ENCODE measurements at regions not wholly inside any gene's neighbourhood (a gene's known extent, or its start where the extent isn't known, plus 50 kb on each side); places are given as distances from the start of the nearest gene placed in this dataset.
"Not testable (repeated sequence)": the region's sequence is repeated elsewhere in the genome, so short reads cannot be mapped to it uniquely, and the experiment has no call there.

DNA sequence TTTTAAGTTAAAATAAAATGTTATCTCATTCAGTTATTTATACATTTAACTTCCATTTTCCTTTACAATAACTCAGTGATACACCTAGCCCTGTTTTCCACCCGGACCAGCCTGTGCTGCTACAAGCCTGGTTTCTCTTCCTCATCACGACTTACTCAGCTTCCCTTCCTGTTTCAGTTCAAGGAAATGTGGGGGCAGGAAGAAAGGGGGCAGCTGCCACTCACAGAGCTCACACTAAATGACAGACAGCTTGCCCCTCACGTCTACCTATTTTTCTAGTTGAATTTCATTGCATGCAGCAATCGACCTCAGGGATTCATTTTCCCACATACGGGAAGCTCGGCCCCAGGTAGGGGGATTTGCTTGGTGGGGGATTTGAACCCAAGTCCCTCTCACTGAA, 442.6 kb downstream of the TMEM121 start:
- TF ChIP-seq CBX2 (IDR thresholded peaks at IDR 0.05; ENCODE audit: low read depth, low read length); CBX2 (CRISPR knock-in tag; IDR thresholded peaks at IDR 0.05; ENCODE audit: low read depth); KLF6 (CRISPR knock-in tag; IDR thresholded peaks at IDR 0.05); SNAPC2 (CRISPR knock-in tag; IDR thresholded peaks at IDR 0.05); BCL6 (CRISPR knock-in tag; IDR thresholded peaks at IDR 0.05); NR1H2 (CRISPR knock-in tag; IDR thresholded peaks at IDR 0.05; ENCODE audit: borderline replicate concordance, low read depth); EZH2 (conservative IDR thresholded peaks at IDR 0.05; ENCODE audit: low read depth, low read length); AGO2 (optimal IDR thresholded peaks at IDR 0.05; ENCODE audit: low read depth, low read length): not testable (repeated sequence)
- TF ChIP-seq, protein P1, sequence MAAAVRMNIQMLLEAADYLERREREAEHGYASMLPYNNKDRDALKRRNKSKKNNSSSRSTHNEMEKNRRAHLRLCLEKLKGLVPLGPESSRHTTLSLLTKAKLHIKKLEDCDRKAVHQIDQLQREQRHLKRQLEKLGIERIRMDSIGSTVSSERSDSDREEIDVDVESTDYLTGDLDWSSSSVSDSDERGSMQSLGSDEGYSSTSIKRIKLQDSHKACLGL (CRISPR knock-in tag; IDR thresholded peaks at IDR 0.05), result not testable (repeated sequence)

All from HepG2 (cell line).